Smooth muscle cell (in vitro differentiated cells): ENCODE measurements at regions not wholly inside any gene's neighbourhood (a gene's known extent, or its start where the extent isn't known, plus 50 kb on each side); places are given as distances from the start of the nearest gene placed in this dataset.

ENCODE experiments used
- DNase-seq: peaks from one replicate; lab custom pipeline; 2025; ENCODE audit not compliant: unreplicated experiment; lab: John Stamatoyannopoulos, UW
- H2AFZ ChIP-seq: fragments of 200-600 bp; sonication (generic); 2 replicates; pipeline ENCODE4 v1.6.0; 2016; ENCODE audit warnings: antibody characterized with exemption, low read depth, mild to moderate bottlenecking
- H3F3A ChIP-seq: fragments of 200-600 bp; sonication (generic); 2 replicates; pipeline ENCODE4 v1.6.0; 2017; ENCODE audit warnings: antibody characterized with exemption, low read depth
- H3K27ac ChIP-seq: fragments of 200-600 bp; sonication (generic); 2 replicates; pipeline ENCODE4 v1.5.1; 2016; ENCODE audit warnings: low read depth, mild to moderate bottlenecking
- H3K27me3 ChIP-seq: fragments of 200-600 bp; sonication (generic); 2 replicates; pipeline ENCODE4 v1.6.1; 2016; ENCODE audit warnings: low read depth, mild to moderate bottlenecking
- H3K36me3 ChIP-seq: fragments of 200-600 bp; sonication (generic); 2 replicates; pipeline ENCODE4 v1.5.1; 2016; ENCODE audit warnings: low read depth
- H3K4me1 ChIP-seq: fragments of 200-600 bp; sonication (generic); 2 replicates; pipeline ENCODE4 v1.5.1; 2016; ENCODE audit warnings: low read depth
- H3K4me2 ChIP-seq: fragments of 200-600 bp; sonication (generic); 2 replicates; pipeline ENCODE4 v1.6.0; 2016; ENCODE audit warnings: mild to moderate bottlenecking
- H3K4me3 ChIP-seq: fragments of 200-600 bp; sonication (generic); 2 replicates; pipeline ENCODE4 v1.5.1; 2016; ENCODE audit warnings: mild to moderate bottlenecking
- H3K79me2 ChIP-seq: fragments of 200-600 bp; sonication (generic); 2 replicates; pipeline ENCODE4 v1.6.0; 2016; ENCODE audit warnings: low read depth, mild to moderate bottlenecking
- H3K9ac ChIP-seq: fragments of 200-600 bp; sonication (generic); 2 replicates; pipeline ENCODE4 v1.6.0; 2016; ENCODE audit warnings: low read depth
- H3K9me3 ChIP-seq: fragments of 200-600 bp; sonication (generic); replicated peaks from 2 replicates; pipeline ENCODE4 v1.5.1; 2016; ENCODE audit warnings: low read depth
- H4K20me1 ChIP-seq: fragments of 200-600 bp; sonication (generic); 2 replicates; pipeline ENCODE4 v1.6.0; 2016; ENCODE audit warnings: low read depth
- CTCF ChIP-seq: fragments of 200-600 bp; sonication (generic); IDR thresholded peaks from 2 replicates; pipeline ENCODE4 v1.5.1; 2017; ENCODE audit warnings: borderline replicate concordance, mild to moderate bottlenecking, antibody characterized with exemption; ENCODE audit not compliant: insufficient read depth, poor library complexity, severe bottlenecking
- WGBS: methylation state at CpG from one replicate; pipeline ENCODE4 v1.1.7; 2016; ENCODE audit warnings: low lambda C conversion rate; 5-methylcytosine and 5-hydroxymethylcytosine counted together

DNA sequence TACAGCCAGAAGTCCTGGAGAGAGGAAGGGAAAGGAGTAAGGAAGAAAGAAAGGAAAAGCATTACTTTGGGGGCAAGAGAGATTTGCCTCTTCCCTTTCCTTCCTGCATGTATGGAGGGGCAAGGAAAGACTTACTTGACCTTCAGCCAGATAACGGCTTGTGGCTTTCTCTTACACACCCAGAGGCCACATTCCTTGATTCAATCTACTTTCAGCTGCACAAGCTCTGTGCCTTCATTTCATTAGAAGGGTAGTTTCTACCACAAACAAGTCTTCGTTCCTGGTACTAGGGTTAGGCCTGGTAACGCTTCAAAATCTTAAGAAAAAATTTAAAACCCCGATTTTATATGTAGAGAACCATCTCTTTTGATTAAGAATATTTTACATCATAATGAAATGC, 835.9 kb downstream of the TUSC7 start:
- Histone ChIP-seq H3K36me3 (no peaks in the 10 kb centered on the region), H3F3A (no peaks in the 10 kb centered on the region), H3K9ac (no peak overlapping the region), H3K4me1 (no peaks in the 10 kb centered on the region), H3K4me2 (no peak overlapping the region), H3K27me3 (no peaks in the 10 kb centered on the region), H2AFZ (no peak overlapping the region), H3K79me2 (no peaks in the 10 kb centered on the region), H3K4me3 (no peak overlapping the region), H3K27ac (no peak overlapping the region), H3K9me3 (no peaks in the 10 kb centered on the region), H4K20me1 (no peaks in the 10 kb centered on the region)
- WGBS, result 87% methylated on average over 4 of the region's 4 CpGs
- DNase-seq, result no peak
- no peak for TF ChIP-seq CTCF

- Histone ChIP-seq H3K27ac (no peak overlapping the region), H3K79me2 (no peaks in the 10 kb centered on the region), H3F3A (no peaks in the 10 kb centered on the region), H4K20me1 (no peaks in the 10 kb centered on the region), H3K4me2 (no peak overlapping the region), H2AFZ (no peak overlapping the region), H3K9ac (no peak overlapping the region), H3K9me3 (no peaks in the 10 kb centered on the region), H3K36me3 (no peaks in the 10 kb centered on the region), H3K4me1 (no peaks in the 10 kb centered on the region), H3K27me3 (no peaks in the 10 kb centered on the region), H3K4me3 (no peak overlapping the region)
- no peak for DNase-seq
- TF ChIP-seq CTCF, result no peak
- 50% methylated on average over 2 of the region's 2 CpGs for WGBS
These were observed 838.5 kb downstream of the TUSC7 start for GRCh38 chr3:117547956-117548550.

DNA sequence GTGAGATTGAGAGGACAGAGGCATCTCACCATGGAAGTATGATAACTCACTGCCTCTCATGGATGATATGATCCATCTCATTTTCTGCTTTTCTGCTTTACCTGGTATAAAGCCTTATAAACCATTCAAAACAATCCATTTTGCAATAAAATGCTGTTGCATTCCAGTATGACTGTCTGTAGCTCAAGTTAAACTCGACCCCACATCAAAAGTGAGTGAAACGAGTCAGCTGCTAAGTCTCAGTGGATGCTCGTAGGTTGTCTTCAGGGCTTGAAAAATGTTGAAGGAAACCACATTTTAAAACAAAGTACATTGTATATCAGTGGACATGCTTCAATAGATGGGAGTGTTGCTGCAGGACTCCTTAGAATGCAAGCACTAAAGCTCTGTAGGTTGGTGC, 839.0 kb downstream of the TUSC7 start:
- H3K9ac ChIP-seq, result no peak overlapping the region
- H3K9me3 ChIP-seq, result no peaks in the 10 kb centered on the region
- DNase-seq, result no peak
- no peak for TF ChIP-seq CTCF
- H3K27ac ChIP-seq, result no peak overlapping the region
- no peak overlapping the region for H2AFZ ChIP-seq
- no peaks in the 10 kb centered on the region for H3K36me3 ChIP-seq
- no peaks in the 10 kb centered on the region for H3K27me3 ChIP-seq
- 62% methylated on average over 3 of the region's 3 CpGs for WGBS
- H4K20me1 ChIP-seq, result no peaks in the 10 kb centered on the region
- H3K79me2 ChIP-seq, result no peaks in the 10 kb centered on the region
- no peaks in the 10 kb centered on the region for H3F3A ChIP-seq
- no peak overlapping the region for H3K4me2 ChIP-seq
- no peak overlapping the region for H3K4me3 ChIP-seq
- H3K4me1 ChIP-seq, result no peaks in the 10 kb centered on the region

GRCh38 chr3:117549716-117550115, 840.1 kb downstream of the TUSC7 start:
- 96% methylated on average over 2 of the region's 2 CpGs for WGBS
- Histone ChIP-seq H3K9ac (no peak overlapping the region), H3K4me2 (no peak overlapping the region), H3K9me3 (no peaks in the 10 kb centered on the region), H3F3A (no peaks in the 10 kb centered on the region), H3K36me3 (no peaks in the 10 kb centered on the region), H3K27me3 (no peaks in the 10 kb centered on the region), H3K4me1 (no peaks in the 10 kb centered on the region), H3K27ac (no peak overlapping the region), H3K79me2 (no peaks in the 10 kb centered on the region), H3K4me3 (no peak overlapping the region), H4K20me1 (no peaks in the 10 kb centered on the region), H2AFZ (no peak overlapping the region)
- no peak for DNase-seq
- TF ChIP-seq CTCF, result no peak
